HG03095 (cell line): ENCODE measurements at regions not wholly inside any gene's neighbourhood (a gene's known extent, or its start where the extent isn't known, plus 50 kb on each side); places are given as distances from the start of the nearest gene placed in this dataset.
"Not testable (repeated sequence)": the region's sequence is repeated elsewhere in the genome, so short reads cannot be mapped to it uniquely, and the experiment has no call there.

Experiments used
- ATAC-seq: cut with Tn5 transposase; IDR thresholded peaks from one replicate; pipeline ENCODE4 v1.9.1; 2021; ENCODE audit warnings: moderate library complexity; ENCODE audit not compliant: unreplicated experiment

GRCh38 chr16:52309446-52310416 lies 237.2 kb downstream of the TOX3 start:
- no peak for ATAC-seq

GRCh38 chr16:52308051-52308450 lies 238.9 kb downstream of the TOX3 start:
- ATAC-seq = no peak

GRCh38 chr16:52301026-52301425 lies 245.9 kb downstream of the TOX3 start:
- no peak for ATAC-seq

- ATAC-seq = no peak
These were observed 248.2 kb downstream of the TOX3 start for GRCh38 chr16:52298769-52299168.

GRCh38 chr16:52296706-52297315 lies 250.1 kb downstream of the TOX3 start:
- not testable (repeated sequence) for ATAC-seq

- no peak for ATAC-seq
These were observed 250.9 kb downstream of the TOX3 start for GRCh38 chr16:52296076-52296475.

GRCh38 chr16:52294660-52295059 lies 252.3 kb downstream of the TOX3 start:
- ATAC-seq = no peak

- ATAC-seq = no peak
These were observed 253.7 kb downstream of the TOX3 start for GRCh38 chr16:52293204-52293603.

GRCh38 chr16:52283584-52284375 lies 263.2 kb downstream of the TOX3 start:
- ATAC-seq = no peak

- no peak for ATAC-seq
These were observed 263.9 kb downstream of the TOX3 start for GRCh38 chr16:52283018-52283417.

GRCh38 chr16:52280086-52280485 lies 266.9 kb downstream of the TOX3 start:
- no peak for ATAC-seq

- ATAC-seq = no peak
These were observed 275.7 kb downstream of the TOX3 start for GRCh38 chr16:52271088-52271750.

- ATAC-seq = no peak
These were observed 281.5 kb downstream of the TOX3 start for GRCh38 chr16:52265446-52265861.

- no peak for ATAC-seq
These were observed 289.4 kb downstream of the TOX3 start for GRCh38 chr16:52257534-52257933.

GRCh38 chr16:52256310-52257078 lies 290.4 kb downstream of the TOX3 start:
- ATAC-seq = no peak

GRCh38 chr16:52254746-52255145 lies 292.2 kb downstream of the TOX3 start:
- no peak for ATAC-seq

- ATAC-seq = no peak
These were observed 294.3 kb downstream of the TOX3 start for GRCh38 chr16:52252680-52253079.

- no peak for ATAC-seq
These were observed 295.4 kb downstream of the TOX3 start for GRCh38 chr16:52251495-52251894.

GRCh38 chr16:52247737-52248136 lies 299.2 kb downstream of the TOX3 start:
- no peak for ATAC-seq

GRCh38 chr16:52238710-52239109 lies 308.2 kb downstream of the TOX3 start:
- no peak for ATAC-seq
